ENCODE measurements at regions not wholly inside any gene's neighbourhood (a gene's known extent, or its start where the extent isn't known, plus 50 kb on each side); places are given as distances from the start of the nearest gene placed in this dataset.

- no peak for DNase-seq (ENCODE audit: low spot score)
- Histone ChIP-seq H3K4me2 (peak overlapping the region; percentile 50), H3K36me3 (no peaks in the 10 kb centered on the region), H3K9ac (no peak overlapping the region), H3K27ac (no peak overlapping the region), H3K9me3 (ENCODE audit: low read depth) (no peaks in the 10 kb centered on the region), H4K20me1 (ENCODE audit: low read depth) (no peaks in the 10 kb centered on the region), H3K4me3 (no peak overlapping the region), H3K27me3 (no peaks in the 10 kb centered on the region), H2AFZ (replicated peaks) (no peak overlapping the region), H3K79me2 (ENCODE audit: low read depth) (no peaks in the 10 kb centered on the region), H3F3A (ENCODE audit: low read depth) (peaks cover 12% of the 10 kb centered on the region), H3K4me1 (peaks cover 56% of the 10 kb centered on the region)
- peaks cover 74% of the 10 kb centered on the region for H3K4me1 Mint-ChIP-seq
- TF ChIP-seq, protein P1, sequence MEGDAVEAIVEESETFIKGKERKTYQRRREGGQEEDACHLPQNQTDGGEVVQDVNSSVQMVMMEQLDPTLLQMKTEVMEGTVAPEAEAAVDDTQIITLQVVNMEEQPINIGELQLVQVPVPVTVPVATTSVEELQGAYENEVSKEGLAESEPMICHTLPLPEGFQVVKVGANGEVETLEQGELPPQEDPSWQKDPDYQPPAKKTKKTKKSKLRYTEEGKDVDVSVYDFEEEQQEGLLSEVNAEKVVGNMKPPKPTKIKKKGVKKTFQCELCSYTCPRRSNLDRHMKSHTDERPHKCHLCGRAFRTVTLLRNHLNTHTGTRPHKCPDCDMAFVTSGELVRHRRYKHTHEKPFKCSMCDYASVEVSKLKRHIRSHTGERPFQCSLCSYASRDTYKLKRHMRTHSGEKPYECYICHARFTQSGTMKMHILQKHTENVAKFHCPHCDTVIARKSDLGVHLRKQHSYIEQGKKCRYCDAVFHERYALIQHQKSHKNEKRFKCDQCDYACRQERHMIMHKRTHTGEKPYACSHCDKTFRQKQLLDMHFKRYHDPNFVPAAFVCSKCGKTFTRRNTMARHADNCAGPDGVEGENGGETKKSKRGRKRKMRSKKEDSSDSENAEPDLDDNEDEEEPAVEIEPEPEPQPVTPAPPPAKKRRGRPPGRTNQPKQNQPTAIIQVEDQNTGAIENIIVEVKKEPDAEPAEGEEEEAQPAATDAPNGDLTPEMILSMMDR (IDR thresholded peaks at IDR 0.05) = no peak
- TF ChIP-seq EZH2phosphoT487 (IDR thresholded peaks at IDR 0.05) = no peak
- no peak for TF ChIP-seq EZH2 (IDR thresholded peaks at IDR 0.05)
- peaks cover 4% of the 10 kb centered on the region for H3K27me3 Mint-ChIP-seq (ENCODE audit: insufficient read depth, low read depth)
- H3K4me3 Mint-ChIP-seq = peak overlapping the region; percentile 42
- no peaks in the 10 kb centered on the region for H3K9me3 Mint-ChIP-seq
- peak overlapping the region; percentile 90 for H3K27ac Mint-ChIP-seq
- peaks cover 2% of the 10 kb centered on the region for H3K36me3 Mint-ChIP-seq
Measured at GRCh38 chr3:127411083-127411727, 123.4 kb upstream of the PRR20G start.

- Mint-ChIP-seq H3K4me3 (peak overlapping the region; percentile 42), H3K9me3 (no peaks in the 10 kb centered on the region), H3K27me3 (ENCODE audit: insufficient read depth, low read depth) (peaks cover 4% of the 10 kb centered on the region), H3K4me1 (peaks cover 73% of the 10 kb centered on the region), H3K36me3 (peaks cover 3% of the 10 kb centered on the region), H3K27ac (peak overlapping the region; percentile 90)
- DNase-seq (ENCODE audit: low spot score) = no peak
- no peak overlapping the region for H3K4me3 ChIP-seq
- H3K27me3 ChIP-seq = no peaks in the 10 kb centered on the region
- no peaks in the 10 kb centered on the region for H3K36me3 ChIP-seq
- peak overlapping the region; percentile 50 for H3K4me2 ChIP-seq
- no peak overlapping the region for H3K27ac ChIP-seq
- TF ChIP-seq EZH2phosphoT487 (IDR thresholded peaks at IDR 0.05) (no peak), EZH2 (IDR thresholded peaks at IDR 0.05) (no peak)
- TF ChIP-seq, protein P1 (IDR thresholded peaks at IDR 0.05) = no peak
- peaks cover 12% of the 10 kb centered on the region for H3F3A ChIP-seq (ENCODE audit: low read depth)
- H3K4me1 ChIP-seq = peaks cover 51% of the 10 kb centered on the region
- H3K9ac ChIP-seq = no peak overlapping the region
- H2AFZ ChIP-seq (replicated peaks) = no peak overlapping the region
- H3K9me3 ChIP-seq (ENCODE audit: low read depth) = no peaks in the 10 kb centered on the region
- H4K20me1 ChIP-seq (ENCODE audit: low read depth) = no peaks in the 10 kb centered on the region
- H3K79me2 ChIP-seq (ENCODE audit: low read depth) = no peaks in the 10 kb centered on the region
Measured at GRCh38 chr3:127410678-127411077, 122.8 kb upstream of the PRR20G start.

GRCh38 chr3:127410137-127410488 is 122.3 kb upstream of the PRR20G start:
- Histone ChIP-seq H2AFZ (replicated peaks) (no peak overlapping the region), H3K27me3 (no peaks in the 10 kb centered on the region), H3F3A (ENCODE audit: low read depth) (peaks cover 12% of the 10 kb centered on the region), H3K27ac (no peak overlapping the region), H3K36me3 (no peaks in the 10 kb centered on the region), H3K9ac (no peak overlapping the region), H3K9me3 (ENCODE audit: low read depth) (no peaks in the 10 kb centered on the region), H4K20me1 (ENCODE audit: low read depth) (no peaks in the 10 kb centered on the region), H3K79me2 (ENCODE audit: low read depth) (no peaks in the 10 kb centered on the region), H3K4me2 (no peak overlapping the region), H3K4me3 (no peak overlapping the region), H3K4me1 (peaks cover 52% of the 10 kb centered on the region)
- Mint-ChIP-seq H3K36me3 (peaks cover 3% of the 10 kb centered on the region), H3K4me3 (no peak overlapping the region), H3K9me3 (no peaks in the 10 kb centered on the region), H3K27me3 (ENCODE audit: insufficient read depth, low read depth) (peaks cover 4% of the 10 kb centered on the region), H3K4me1 (peaks cover 70% of the 10 kb centered on the region), H3K27ac (peak overlapping the region; percentile 88)
- TF ChIP-seq EZH2 (IDR thresholded peaks at IDR 0.05) = no peak
- no peak for TF ChIP-seq EZH2phosphoT487 (IDR thresholded peaks at IDR 0.05)
- TF ChIP-seq, protein P1 (IDR thresholded peaks at IDR 0.05) = no peak
- DNase-seq (ENCODE audit: low spot score) = no peak
